GM12865 (cell line): ENCODE measurements at regions not wholly inside any gene's neighbourhood (a gene's known extent, or its start where the extent isn't known, plus 50 kb on each side); places are given as distances from the start of the nearest gene placed in this dataset.
"Not testable (repeated sequence)": the region's sequence is repeated elsewhere in the genome, so short reads cannot be mapped to it uniquely, and the experiment has no call there.

Source experiments
- DNase-seq: peaks from one replicate; pipeline ENCODE4 v3.0.0; 2010; ENCODE audit warnings: low read depth
- H3K4me3 ChIP-seq: 2 replicates; pipeline ENCODE4 v1.5.1; 2011; ENCODE audit warnings: mild to moderate bottlenecking, low read depth, low read length, control low read depth
- CTCF ChIP-seq: IDR thresholded peaks from 2 replicates; pipeline ENCODE4 v1.5.1; 2011; ENCODE audit warnings: low read length, control low read depth, low read depth, inconsistent platforms; ENCODE audit not compliant: insufficient read depth; ENCODE audit errors: missing control alignments

- TF ChIP-seq CTCF, result no peak
- no peak overlapping the region for H3K4me3 ChIP-seq
- no peak for DNase-seq
These were observed 144.6 kb upstream of the PALS2 start for GRCh38 chr7:24428676-24429075.

GRCh38 chr7:24432677-24433076 lies 140.6 kb upstream of the PALS2 start:
- no peak for DNase-seq
- no peak overlapping the region for H3K4me3 ChIP-seq
- no peak for TF ChIP-seq CTCF

GRCh38 chr7:24434972-24435371 lies 138.3 kb upstream of the PALS2 start:
- TF ChIP-seq CTCF, result no peak
- no peak for DNase-seq
- H3K4me3 ChIP-seq, result no peak overlapping the region

GRCh38 chr7:24436131-24436920 lies 136.9 kb upstream of the PALS2 start:
- H3K4me3 ChIP-seq, result no peak overlapping the region
- DNase-seq, result no peak
- TF ChIP-seq CTCF, result no peak

GRCh38 chr7:24438232-24438631 lies 135.0 kb upstream of the PALS2 start:
- no peak overlapping the region for H3K4me3 ChIP-seq
- no peak for TF ChIP-seq CTCF
- DNase-seq, result no peak

GRCh38 chr7:24439104-24439503 lies 134.1 kb upstream of the PALS2 start:
- not testable (repeated sequence) for DNase-seq, H3K4me3 ChIP-seq

GRCh38 chr7:24440892-24441291 lies 132.4 kb upstream of the PALS2 start:
- DNase-seq, result peak; percentile 13
- H3K4me3 ChIP-seq, result no peak overlapping the region
- no peak for TF ChIP-seq CTCF
